Psoas muscle (tissue), 7 donors: ENCODE measurements at regions not wholly inside any gene's neighbourhood (a gene's known extent, or its start where the extent isn't known, plus 50 kb on each side); places are given as distances from the start of the nearest gene placed in this dataset.
"Not testable (repeated sequence)": the region's sequence is repeated elsewhere in the genome, so short reads cannot be mapped to it uniquely, and the experiment has no call there.

ENCODE experiments used
- ATAC-seq, 4 donors: fragments of 200-7000 bp; cut with Tn5 transposase; one replicate each; pipeline ENCODE4 v1.9.1; 2020; ENCODE audit warnings: moderate library complexity in 3 of 4, mild to moderate bottlenecking in 2 of 4
- DNase-seq, 2 donors: peaks; one replicate each; pipeline ENCODE4 v3.0.0-alpha.2; 2020
- H3K27ac ChIP-seq: fragments of 200-600 bp; one replicate; pipeline ENCODE4 v1.8.0; 2022
- H3K27me3 ChIP-seq, 3 donors: fragments of 200-600 bp in 1 of 3; one replicate each; pipeline versions ENCODE4 v1.6.1 to v1.8.0; 2013 to 2022; ENCODE audit warnings: low read length in 2 of 3, mild to moderate bottlenecking in 2 of 3, moderate library complexity in 1 of 3; ENCODE audit not compliant: insufficient read depth in 3 of 3
- H3K36me3 ChIP-seq, 2 donors: fragments of 200-600 bp in 1 of 2; one replicate each; pipeline versions ENCODE4 v1.6.1 to v1.8.0; 2013 to 2022; ENCODE audit warnings: low read depth in 1 of 2, mild to moderate bottlenecking in 1 of 2, moderate library complexity in 1 of 2; ENCODE audit not compliant: insufficient read depth in 1 of 2
- H3K4me1 ChIP-seq: fragments of 200-600 bp; one replicate; pipeline ENCODE4 v1.8.0; 2022
- H3K4me3 ChIP-seq: fragments of 200-600 bp; one replicate; pipeline ENCODE4 v1.8.0; 2022; ENCODE audit warnings: mild to moderate bottlenecking
- H3K9me3 ChIP-seq: fragments of 200-600 bp; one replicate; pipeline ENCODE4 v1.8.0; 2022
- CTCF ChIP-seq: fragments of 200-600 bp; IDR thresholded peaks from one replicate; pipeline ENCODE4 v1.8.0; 2022; ENCODE audit warnings: antibody characterized with exemption
- WGBS, 3 donors: extraction: QIAGEN DNeasy Blood & Tissue Kit; methylation state at CpG; one replicate each; pipeline versions ENCODE4 v1.1.6 to v1.1.7; 2013; 5-methylcytosine and 5-hydroxymethylcytosine counted together
- intact Hi-C, 2 donors: fragments of 100-400 bp; cut with DNase I; formaldehyde crosslinking; loops; one replicate each; pipeline versions ENCODE4 v1.11.0 to v1.14.2; 2022
- donor health status: healthy with polysubstance abuse.
- donor health status: DM: no; HTN: no; CAD: no; lungs with moderate emphysema.
- donor health status: Bipolar disorder and iron deficiency.
- donor health status: healthy.
- donor health status: DM: yes; HTN: yes; CAD: no.
- donor health status: DM: no; HTN: no; CAD: no.
- donor health status: DM: yes; HTN: yes; CAD: no.

- no peak overlapping the region for H3K4me3 ChIP-seq
- H3K36me3 ChIP-seq = no peaks in the 10 kb centered on the region
- intact Hi-C loops = no loop called here
- DNase-seq (no peak), ATAC-seq (no peak)
- no peak for TF ChIP-seq CTCF
- no peaks in the 10 kb centered on the region for H3K4me1 ChIP-seq
- peaks cover 4% of the 10 kb centered on the region for H3K9me3 ChIP-seq
- no peaks in the 10 kb centered on the region for H3K27me3 ChIP-seq
- H3K27ac ChIP-seq = no peak overlapping the region
Observed at GRCh38 chr7:79749856-79750255, 296.4 kb upstream of the MAGI2 start.

GRCh38 chr7:79741684-79742083, 288.2 kb upstream of the MAGI2 start:
- Histone ChIP-seq H3K27ac (no peak overlapping the region), H3K4me3 (no peak overlapping the region), H3K36me3 (no peaks in the 10 kb centered on the region), H3K4me1 (no peaks in the 10 kb centered on the region), H3K9me3 (no peaks in the 10 kb centered on the region), H3K27me3 (no peaks in the 10 kb centered on the region)
- DNase-seq = no peak
- intact Hi-C loops = no loop called here
- 49 to 69% (median 52%) methylated on average over 3 of the region's 3 CpGs for WGBS, 3 donors
- ATAC-seq = no peak
- TF ChIP-seq CTCF = no peak

- no peak overlapping the region for H3K27ac ChIP-seq
- no peak for TF ChIP-seq CTCF
- H3K4me1 ChIP-seq = no peaks in the 10 kb centered on the region
- DNase-seq = no peak
- intact Hi-C loops = no loop called here
- no peaks in the 10 kb centered on the region for H3K9me3 ChIP-seq
- H3K36me3 ChIP-seq = no peaks in the 10 kb centered on the region
- 93 to 95% (median 93%) methylated on average over 22 of the region's 22 CpGs for WGBS, 3 donors
- H3K27me3 ChIP-seq = no peaks in the 10 kb centered on the region
- no peak overlapping the region for H3K4me3 ChIP-seq
- ATAC-seq = no peak
Observed at GRCh38 chr7:79740076-79740475, 286.6 kb upstream of the MAGI2 start.

GRCh38 chr7:79739036-79739709, 285.7 kb upstream of the MAGI2 start:
- DNase-seq = peak in 1 of 2 donors; percentile 38
- 94 to 98% (median 95%) methylated on average over 39 to 44 of the region's 44 CpGs for WGBS, 3 donors

GRCh38 chr7:79736418-79736817, 283.0 kb upstream of the MAGI2 start:
- intact Hi-C loops = loop anchor here in 1 of 2 donors (5.0 kb wide), 1 partner anchor 434 kb away; no protein-coding TSS in a partner anchor
- H3K9me3 ChIP-seq = peaks cover 13% of the 10 kb centered on the region
- no peak for TF ChIP-seq CTCF
- no peaks in the 10 kb centered on the region for H3K36me3 ChIP-seq
- no peak overlapping the region for H3K27ac ChIP-seq
- no peak overlapping the region for H3K4me3 ChIP-seq
- ATAC-seq (no peak), DNase-seq (no peak)
- no peaks in the 10 kb centered on the region for H3K4me1 ChIP-seq
- WGBS, 3 donors = 89 to 90% (median 90%) methylated on average over 3 of the region's 3 CpGs
- H3K27me3 ChIP-seq = no peaks in the 10 kb centered on the region

More at GRCh38 chr7:79739036-79739709, 285.7 kb upstream of the MAGI2 start:
- not testable (repeated sequence) for H3K4me3 ChIP-seq, H3K27me3 ChIP-seq, H3K27ac ChIP-seq, H3K4me1 ChIP-seq, H3K36me3 ChIP-seq, H3K9me3 ChIP-seq, ATAC-seq
- intact Hi-C loops = loop anchor here in 1 of 2 donors (5.0 kb wide), 1 partner anchor 437 kb away; no protein-coding TSS in a partner anchor
